ENCODE measurements at regions not wholly inside any gene's neighbourhood (a gene's known extent, or its start where the extent isn't known, plus 50 kb on each side); places are given as distances from the start of the nearest gene placed in this dataset.

DNA sequence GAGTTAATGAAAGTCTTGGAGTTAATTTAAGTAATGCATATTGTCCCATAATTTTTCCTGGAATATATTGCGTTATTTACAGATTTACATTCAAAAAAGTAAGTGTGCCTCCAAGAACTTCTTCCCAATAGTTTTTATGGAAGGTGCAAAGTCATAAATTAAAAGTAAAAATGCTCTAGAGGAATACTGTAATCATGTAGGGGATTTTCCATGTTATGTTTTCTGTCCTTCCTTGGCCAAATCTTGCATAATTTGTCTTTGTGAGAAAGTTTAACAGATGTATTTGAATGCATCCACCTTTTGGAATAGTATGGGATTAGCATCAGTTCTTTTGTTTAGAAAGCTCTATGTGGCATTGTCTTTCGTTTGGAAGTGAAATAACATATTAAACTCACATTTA, 144.1 kb upstream of the GIMD1 start:
- no peaks in the 10 kb centered on the region for H3K27me3 ChIP-seq
- intact Hi-C loops (cut with DNase I): no loop called here

DNA sequence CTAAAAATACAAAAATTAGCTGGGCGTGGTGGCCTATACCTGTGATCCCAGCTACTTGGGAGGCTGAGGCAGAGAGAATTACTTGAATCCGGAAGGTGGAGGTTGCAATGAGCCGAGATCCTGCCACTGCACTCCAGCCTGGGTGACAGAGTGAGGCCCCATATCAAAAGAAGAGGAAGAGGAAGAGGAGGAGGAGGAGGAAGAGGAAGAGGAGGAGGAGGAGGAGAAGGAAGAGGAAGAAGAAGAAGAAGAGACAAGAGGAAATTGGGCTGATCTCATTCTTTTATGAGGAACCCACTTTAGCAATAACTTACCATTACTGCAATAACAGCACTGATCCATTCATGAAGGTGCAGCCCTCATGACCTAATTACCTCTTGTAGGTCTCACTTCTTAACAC, 138.9 kb upstream of the GIMD1 start:
- Histone ChIP-seq H3K4me3 (no peak overlapping the region), H3K36me3 (no peaks in the 10 kb centered on the region), H3K9me3 (no peaks in the 10 kb centered on the region), H3K27ac (no peak overlapping the region), H3K27me3 (no peaks in the 10 kb centered on the region), H3K9ac (ENCODE audit: low read depth in 2 of 2, low read length in 2 of 2) (no peak overlapping the region), H3K4me1 (no peaks in the 10 kb centered on the region)
- intact Hi-C loops (cut with DNase I): no loop called here
- TF ChIP-seq, protein P1, sequence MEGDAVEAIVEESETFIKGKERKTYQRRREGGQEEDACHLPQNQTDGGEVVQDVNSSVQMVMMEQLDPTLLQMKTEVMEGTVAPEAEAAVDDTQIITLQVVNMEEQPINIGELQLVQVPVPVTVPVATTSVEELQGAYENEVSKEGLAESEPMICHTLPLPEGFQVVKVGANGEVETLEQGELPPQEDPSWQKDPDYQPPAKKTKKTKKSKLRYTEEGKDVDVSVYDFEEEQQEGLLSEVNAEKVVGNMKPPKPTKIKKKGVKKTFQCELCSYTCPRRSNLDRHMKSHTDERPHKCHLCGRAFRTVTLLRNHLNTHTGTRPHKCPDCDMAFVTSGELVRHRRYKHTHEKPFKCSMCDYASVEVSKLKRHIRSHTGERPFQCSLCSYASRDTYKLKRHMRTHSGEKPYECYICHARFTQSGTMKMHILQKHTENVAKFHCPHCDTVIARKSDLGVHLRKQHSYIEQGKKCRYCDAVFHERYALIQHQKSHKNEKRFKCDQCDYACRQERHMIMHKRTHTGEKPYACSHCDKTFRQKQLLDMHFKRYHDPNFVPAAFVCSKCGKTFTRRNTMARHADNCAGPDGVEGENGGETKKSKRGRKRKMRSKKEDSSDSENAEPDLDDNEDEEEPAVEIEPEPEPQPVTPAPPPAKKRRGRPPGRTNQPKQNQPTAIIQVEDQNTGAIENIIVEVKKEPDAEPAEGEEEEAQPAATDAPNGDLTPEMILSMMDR (IDR thresholded peaks at IDR 0.05): no peak
- no peak for DNase-seq

More for the DNA sequence above, 144.1 kb upstream of the GIMD1 start:
- DNase-seq: no peak
- Histone ChIP-seq H3K4me3 (no peak overlapping the region), H3K27ac (no peak overlapping the region), H3K9me3 (no peaks in the 10 kb centered on the region), H3K36me3 (no peaks in the 10 kb centered on the region), H3K4me1 (no peaks in the 10 kb centered on the region), H3K9ac (ENCODE audit: low read depth in 2 of 2, low read length in 2 of 2) (no peak overlapping the region)
- TF ChIP-seq, protein P1 (IDR thresholded peaks at IDR 0.05): no peak

DNA sequence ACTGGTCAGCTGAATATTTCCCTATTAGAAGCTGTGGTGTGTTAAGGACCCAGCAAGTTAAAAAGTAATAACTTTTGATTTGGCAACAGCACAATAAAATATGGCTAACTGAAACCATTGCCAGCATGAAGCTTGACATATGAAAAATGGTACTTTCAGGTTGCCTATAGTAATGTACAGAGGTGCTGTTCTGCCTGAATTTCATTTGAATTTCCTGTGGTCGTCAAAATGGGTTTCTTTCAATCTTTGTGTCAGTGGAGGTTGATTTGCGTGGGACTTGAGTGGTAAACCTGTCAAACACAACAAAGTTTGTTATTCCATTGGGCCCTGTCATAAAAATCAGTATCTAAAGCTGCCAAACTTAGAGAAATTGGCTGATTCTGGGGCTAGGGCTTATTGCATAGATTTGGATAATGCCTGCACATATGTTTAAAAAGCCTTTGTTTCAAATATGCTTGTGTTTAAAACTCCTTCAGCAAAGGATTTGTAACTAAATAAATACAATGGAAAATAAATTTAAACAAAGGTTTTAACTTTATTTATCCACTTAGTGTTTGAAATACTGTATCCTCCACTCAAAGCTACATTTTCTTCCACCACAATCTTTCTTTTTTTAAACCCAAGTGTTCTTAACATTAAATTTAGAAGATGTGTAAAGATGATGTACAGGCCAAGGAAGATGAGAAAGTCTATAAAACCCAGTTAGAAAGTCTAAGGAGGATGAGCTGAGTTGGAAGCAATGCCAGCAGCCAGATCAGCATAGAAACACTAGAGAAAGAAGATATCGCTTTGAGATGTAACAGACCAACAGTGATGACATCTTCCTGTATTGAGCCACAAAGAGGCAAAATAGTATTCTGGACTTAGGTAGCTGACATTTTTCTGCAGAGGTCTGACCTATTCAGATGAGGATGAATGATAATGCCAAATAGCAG, 134.8 kb upstream of the GIMD1 start:
- no peak overlapping the region for H3K9ac ChIP-seq (ENCODE audit: low read depth in 2 of 2, low read length in 2 of 2)
- intact Hi-C loops (cut with DNase I): no loop called here
- TF ChIP-seq, protein P1 (IDR thresholded peaks at IDR 0.05): no peak
- no peak overlapping the region for H3K27ac ChIP-seq
- no peak for DNase-seq
- no peaks in the 10 kb centered on the region for H3K36me3 ChIP-seq
- no peaks in the 10 kb centered on the region for H3K9me3 ChIP-seq
- no peaks in the 10 kb centered on the region for H3K4me1 ChIP-seq
- no peak overlapping the region for H3K4me3 ChIP-seq
- no peaks in the 10 kb centered on the region for H3K27me3 ChIP-seq

DNA sequence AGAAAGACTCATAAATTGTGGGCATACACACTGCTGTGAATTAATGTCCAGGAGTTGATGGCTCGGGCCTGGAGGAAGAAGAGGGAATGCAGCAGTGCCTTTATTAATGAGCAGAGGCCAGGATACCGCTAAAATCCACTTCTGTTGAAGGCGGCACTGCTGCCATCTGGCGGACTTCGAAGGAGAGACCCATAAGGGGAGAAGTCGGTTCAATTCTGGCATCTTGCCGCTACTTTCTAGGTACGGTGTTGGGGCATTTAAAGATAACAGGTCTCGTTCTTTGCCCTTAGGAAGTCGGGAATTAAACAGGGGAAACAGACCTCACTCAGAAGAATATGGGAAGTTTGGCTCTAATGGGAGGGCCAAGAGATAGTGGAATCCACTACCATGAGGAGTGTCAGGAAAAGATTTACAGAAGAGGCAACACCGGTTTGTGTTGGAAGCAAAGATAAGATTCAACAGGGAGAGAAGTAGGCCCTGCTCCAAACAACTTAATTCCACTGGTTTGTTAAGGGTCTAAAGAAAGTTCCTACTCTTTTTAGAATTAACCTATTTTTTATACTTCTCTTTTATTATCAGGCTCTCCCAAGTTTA, 133.6 kb upstream of the GIMD1 start:
- Histone ChIP-seq H3K4me1 (no peaks in the 10 kb centered on the region), H3K27ac (no peak overlapping the region), H3K9ac (ENCODE audit: low read depth in 2 of 2, low read length in 2 of 2) (no peak overlapping the region), H3K9me3 (no peaks in the 10 kb centered on the region), H3K4me3 (no peak overlapping the region), H3K27me3 (no peaks in the 10 kb centered on the region), H3K36me3 (no peaks in the 10 kb centered on the region)
- intact Hi-C loops (cut with DNase I): no loop called here
- peak; percentile 35 for DNase-seq
- TF ChIP-seq, protein P1 (IDR thresholded peaks at IDR 0.05): peak; percentile 43

DNA sequence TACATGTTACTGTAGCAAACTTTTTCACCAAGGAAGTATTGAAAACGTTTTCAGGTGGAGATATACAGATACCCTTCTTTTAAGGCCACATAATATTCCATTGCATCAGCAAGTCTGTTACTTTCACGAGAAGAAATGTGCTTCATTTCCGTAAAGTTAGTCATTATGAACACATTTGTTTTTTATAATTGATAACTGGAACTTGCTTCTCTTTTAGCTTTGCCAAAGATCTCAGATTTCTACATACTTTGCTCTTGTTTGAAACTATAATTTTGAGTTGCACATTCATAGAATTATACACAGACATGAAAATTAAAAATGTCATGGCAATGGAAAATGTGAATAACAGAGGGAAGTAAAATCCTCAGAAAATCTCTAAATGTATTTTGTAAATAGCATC, 128.7 kb upstream of the GIMD1 start:
- TF ChIP-seq, protein P1 (IDR thresholded peaks at IDR 0.05): no peak
- DNase-seq: no peak
- no peaks in the 10 kb centered on the region for H3K4me1 ChIP-seq
- H3K9ac ChIP-seq (ENCODE audit: low read depth in 2 of 2, low read length in 2 of 2): no peak overlapping the region
- H3K9me3 ChIP-seq: no peaks in the 10 kb centered on the region
- H3K27me3 ChIP-seq: no peaks in the 10 kb centered on the region
- intact Hi-C loops (cut with DNase I): no loop called here
- no peaks in the 10 kb centered on the region for H3K36me3 ChIP-seq
- no peak overlapping the region for H3K27ac ChIP-seq
- no peak overlapping the region for H3K4me3 ChIP-seq

All from colonic mucosa (tissue), 4 donors.